Osteoblast (primary cell): ENCODE measurements at regions not wholly inside any gene's neighbourhood (a gene's known extent, or its start where the extent isn't known, plus 50 kb on each side); places are given as distances from the start of the nearest gene placed in this dataset.

Experiments used
- DNase-seq: peaks from one replicate; pipeline ENCODE4 v3.0.0; 2011; ENCODE audit warnings: low spot score, mixed read lengths; ENCODE audit not compliant: insufficient read length; ENCODE audit errors: missing footprints
- H2AFZ ChIP-seq: 2 replicates; pipeline ENCODE4 v1.6.0; 2011; ENCODE audit warnings: mild to moderate bottlenecking, low read length
- H3K27ac ChIP-seq: 2 replicates; pipeline ENCODE4 v1.5.1; 2011; ENCODE audit warnings: mild to moderate bottlenecking, low read depth, low read length, moderate library complexity
- H3K27me3 ChIP-seq: 2 replicates; pipeline ENCODE4 v1.6.0; 2012; ENCODE audit warnings: mild to moderate bottlenecking, control low read depth, inconsistent platforms, low read length, moderate library complexity; ENCODE audit not compliant: insufficient read depth
- H3K36me3 ChIP-seq: 2 replicates; pipeline ENCODE4 v1.5.1; 2011; ENCODE audit warnings: mild to moderate bottlenecking, low read length, control low read depth, moderate library complexity; ENCODE audit not compliant: insufficient read depth
- H3K4me1 ChIP-seq: 2 replicates; pipeline ENCODE4 v1.5.1; 2011; ENCODE audit warnings: mild to moderate bottlenecking, low read length, control low read depth, moderate library complexity; ENCODE audit not compliant: insufficient read depth
- H3K4me2 ChIP-seq: 2 replicates; pipeline ENCODE4 v1.6.0; 2011; ENCODE audit warnings: mild to moderate bottlenecking, low read length; ENCODE audit not compliant: insufficient read depth
- H3K4me3 ChIP-seq: fragments of 200-600 bp; sonication (generic); 3 replicates; pipeline ENCODE4 v1.5.1; 2012; ENCODE audit warnings: mild to moderate bottlenecking, low read length, inconsistent platforms; ENCODE audit not compliant: insufficient read depth
- H3K79me2 ChIP-seq: 2 replicates; pipeline ENCODE4 v1.6.0; 2012; ENCODE audit warnings: mild to moderate bottlenecking, low read length, control low read depth, inconsistent platforms; ENCODE audit not compliant: insufficient read depth
- H3K9me3 ChIP-seq: 2 replicates; pipeline ENCODE4 v1.5.1; 2011; ENCODE audit warnings: low read depth, low read length, control low read depth
- H4K20me1 ChIP-seq: 2 replicates; pipeline ENCODE4 v1.6.0; 2012; ENCODE audit warnings: mild to moderate bottlenecking, low read length, control low read depth; ENCODE audit not compliant: insufficient read depth
- TF ChIP-seq, protein P1 (sequence below): IDR thresholded peaks from 2 replicates; pipeline ENCODE4 v1.5.1; 2011; ENCODE audit warnings: mild to moderate bottlenecking, low read depth, low read length, moderate library complexity; ENCODE audit errors: extremely low read depth

DNA sequence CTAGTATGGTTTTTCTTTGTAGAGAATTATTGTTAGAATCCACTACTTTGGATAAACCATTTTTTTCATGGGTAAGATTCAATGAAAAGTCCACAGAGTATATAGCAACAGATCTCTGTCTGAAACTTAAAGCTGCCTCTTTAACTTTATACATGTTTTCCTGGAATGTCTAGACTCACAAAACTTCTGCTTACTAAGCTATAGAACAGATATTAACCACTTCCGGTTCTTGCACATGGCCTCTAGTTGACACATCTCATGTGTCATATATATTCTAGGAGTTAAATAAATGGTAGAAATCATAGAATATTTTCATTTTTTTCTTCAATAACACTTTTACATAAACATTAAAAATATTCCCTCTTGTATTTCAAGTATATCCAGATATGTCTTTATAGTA lies 1693.9 kb downstream of the SI start:
- Histone ChIP-seq H3K27me3 (no peaks in the 10 kb centered on the region), H3K4me2 (no peak overlapping the region), H2AFZ (no peak overlapping the region), H4K20me1 (no peaks in the 10 kb centered on the region), H3K79me2 (no peaks in the 10 kb centered on the region), H3K36me3 (no peaks in the 10 kb centered on the region), H3K9me3 (no peaks in the 10 kb centered on the region), H3K27ac (no peak overlapping the region), H3K4me1 (no peaks in the 10 kb centered on the region), H3K4me3 (no peak overlapping the region)
- TF ChIP-seq, protein P1, sequence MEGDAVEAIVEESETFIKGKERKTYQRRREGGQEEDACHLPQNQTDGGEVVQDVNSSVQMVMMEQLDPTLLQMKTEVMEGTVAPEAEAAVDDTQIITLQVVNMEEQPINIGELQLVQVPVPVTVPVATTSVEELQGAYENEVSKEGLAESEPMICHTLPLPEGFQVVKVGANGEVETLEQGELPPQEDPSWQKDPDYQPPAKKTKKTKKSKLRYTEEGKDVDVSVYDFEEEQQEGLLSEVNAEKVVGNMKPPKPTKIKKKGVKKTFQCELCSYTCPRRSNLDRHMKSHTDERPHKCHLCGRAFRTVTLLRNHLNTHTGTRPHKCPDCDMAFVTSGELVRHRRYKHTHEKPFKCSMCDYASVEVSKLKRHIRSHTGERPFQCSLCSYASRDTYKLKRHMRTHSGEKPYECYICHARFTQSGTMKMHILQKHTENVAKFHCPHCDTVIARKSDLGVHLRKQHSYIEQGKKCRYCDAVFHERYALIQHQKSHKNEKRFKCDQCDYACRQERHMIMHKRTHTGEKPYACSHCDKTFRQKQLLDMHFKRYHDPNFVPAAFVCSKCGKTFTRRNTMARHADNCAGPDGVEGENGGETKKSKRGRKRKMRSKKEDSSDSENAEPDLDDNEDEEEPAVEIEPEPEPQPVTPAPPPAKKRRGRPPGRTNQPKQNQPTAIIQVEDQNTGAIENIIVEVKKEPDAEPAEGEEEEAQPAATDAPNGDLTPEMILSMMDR: no peak
- no peak for DNase-seq

- no peaks in the 10 kb centered on the region for H4K20me1 ChIP-seq
- H3K4me2 ChIP-seq: no peak overlapping the region
- no peaks in the 10 kb centered on the region for H3K79me2 ChIP-seq
- no peak overlapping the region for H3K4me3 ChIP-seq
- H3K9me3 ChIP-seq: no peaks in the 10 kb centered on the region
- H3K4me1 ChIP-seq: no peaks in the 10 kb centered on the region
- H2AFZ ChIP-seq: no peak overlapping the region
- H3K27ac ChIP-seq: no peak overlapping the region
- H3K27me3 ChIP-seq: no peaks in the 10 kb centered on the region
- DNase-seq: no peak
- TF ChIP-seq, protein P1: no peak
- no peaks in the 10 kb centered on the region for H3K36me3 ChIP-seq
These were observed 1696.1 kb downstream of the SI start for GRCh38 chr3:163382183-163382582.

- no peak overlapping the region for H3K27ac ChIP-seq
- H4K20me1 ChIP-seq: no peaks in the 10 kb centered on the region
- H3K79me2 ChIP-seq: no peaks in the 10 kb centered on the region
- H3K4me3 ChIP-seq: no peak overlapping the region
- H3K27me3 ChIP-seq: no peaks in the 10 kb centered on the region
- no peaks in the 10 kb centered on the region for H3K4me1 ChIP-seq
- H2AFZ ChIP-seq: no peak overlapping the region
- H3K9me3 ChIP-seq: no peaks in the 10 kb centered on the region
- no peak overlapping the region for H3K4me2 ChIP-seq
- TF ChIP-seq, protein P1: no peak
- no peak for DNase-seq
- H3K36me3 ChIP-seq: no peaks in the 10 kb centered on the region
These were observed 1710.1 kb downstream of the SI start for GRCh38 chr3:163368168-163368567.

DNA sequence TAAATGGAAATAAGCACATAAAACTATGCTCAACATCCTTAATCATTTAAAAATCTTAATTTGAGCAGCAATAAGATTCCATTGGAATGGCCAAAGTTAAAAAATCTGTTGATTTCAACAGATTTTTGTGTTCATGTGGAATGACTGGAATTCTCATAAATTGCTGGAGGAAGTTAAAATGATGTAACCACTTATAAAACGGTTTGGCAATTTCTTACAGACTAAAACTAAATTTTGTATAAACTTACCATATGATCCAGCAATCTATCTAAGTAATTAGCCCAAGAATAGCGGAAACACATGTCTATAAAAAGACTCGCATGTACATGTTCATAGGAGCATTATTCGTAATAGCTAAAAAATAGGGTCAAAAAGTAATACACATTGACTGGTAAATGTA lies 1713.6 kb downstream of the SI start:
- H2AFZ ChIP-seq: no peak overlapping the region
- H3K27ac ChIP-seq: no peak overlapping the region
- H3K79me2 ChIP-seq: no peaks in the 10 kb centered on the region
- no peaks in the 10 kb centered on the region for H4K20me1 ChIP-seq
- no peak overlapping the region for H3K4me3 ChIP-seq
- DNase-seq: no peak
- H3K27me3 ChIP-seq: no peaks in the 10 kb centered on the region
- TF ChIP-seq, protein P1: no peak
- H3K4me2 ChIP-seq: no peak overlapping the region
- no peaks in the 10 kb centered on the region for H3K9me3 ChIP-seq
- no peaks in the 10 kb centered on the region for H3K36me3 ChIP-seq
- no peaks in the 10 kb centered on the region for H3K4me1 ChIP-seq
